Osteocyte (in vitro differentiated cells): ENCODE measurements at regions not wholly inside any gene's neighbourhood (a gene's known extent, or its start where the extent isn't known, plus 50 kb on each side); places are given as distances from the start of the nearest gene placed in this dataset.

ENCODE experiments used
- DNase-seq: peaks from one replicate; pipeline ENCODE4 v3.0.0; 2021; ENCODE audit warnings: mixed read lengths; ENCODE audit not compliant: unreplicated experiment; ENCODE audit errors: extremely low spot score
- H3K27ac Mint-ChIP-seq: one replicate; pipeline ENCODE4 v1.8.0; 2021; ENCODE audit warnings: mild to moderate bottlenecking, mixed read lengths; ENCODE audit not compliant: unreplicated experiment
- H3K27me3 Mint-ChIP-seq: one replicate; pipeline ENCODE4 v1.8.0; 2021; ENCODE audit warnings: mixed read lengths; ENCODE audit not compliant: unreplicated experiment
- H3K36me3 Mint-ChIP-seq: one replicate; pipeline ENCODE4 v1.8.0; 2021; ENCODE audit warnings: mixed read lengths; ENCODE audit not compliant: unreplicated experiment
- H3K4me1 Mint-ChIP-seq: one replicate; pipeline ENCODE4 v1.8.0; 2021; ENCODE audit warnings: mixed read lengths; ENCODE audit not compliant: unreplicated experiment
- H3K4me3 Mint-ChIP-seq: one replicate; pipeline ENCODE4 v1.8.0; 2021; ENCODE audit warnings: mild to moderate bottlenecking, moderate library complexity, mixed read lengths; ENCODE audit not compliant: unreplicated experiment
- H3K9me3 Mint-ChIP-seq: one replicate; pipeline ENCODE4 v1.8.0; 2021; ENCODE audit warnings: mixed read lengths; ENCODE audit not compliant: unreplicated experiment
- CTCF ChIP-seq: fragments of 200-600 bp; sonication (generic); IDR thresholded peaks from 2 replicates; pipeline ENCODE4 v1.5.0; 2021; ENCODE audit warnings: antibody characterized with exemption, mild to moderate bottlenecking, moderate library complexity

DNA sequence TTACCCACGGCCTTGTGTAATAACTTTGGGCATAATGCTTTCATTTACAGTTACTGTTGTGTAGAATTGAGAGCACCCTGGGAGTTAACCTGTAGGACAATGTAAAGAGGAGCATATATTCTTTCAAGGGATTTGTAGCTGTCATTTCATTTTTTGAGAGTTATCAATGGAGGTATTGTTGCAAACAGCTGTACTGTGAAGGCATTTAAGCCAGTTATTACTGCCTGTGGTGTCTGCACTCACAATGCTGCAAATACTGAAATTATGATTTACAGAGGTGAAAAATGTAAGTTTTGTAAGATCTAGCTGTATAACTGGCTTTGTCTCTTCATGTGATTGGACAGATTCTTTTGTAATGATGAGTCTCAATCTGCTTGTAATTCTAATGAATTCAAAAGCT is 131.5 kb upstream of the FAT1 start:
- Mint-ChIP-seq H3K4me3 (no peak overlapping the region), H3K36me3 (peaks cover 16% of the 10 kb centered on the region), H3K27me3 (no peaks in the 10 kb centered on the region), H3K9me3 (peaks cover 28% of the 10 kb centered on the region), H3K4me1 (no peaks in the 10 kb centered on the region), H3K27ac (no peak overlapping the region)
- no peak for DNase-seq
- no peak for TF ChIP-seq CTCF

DNA sequence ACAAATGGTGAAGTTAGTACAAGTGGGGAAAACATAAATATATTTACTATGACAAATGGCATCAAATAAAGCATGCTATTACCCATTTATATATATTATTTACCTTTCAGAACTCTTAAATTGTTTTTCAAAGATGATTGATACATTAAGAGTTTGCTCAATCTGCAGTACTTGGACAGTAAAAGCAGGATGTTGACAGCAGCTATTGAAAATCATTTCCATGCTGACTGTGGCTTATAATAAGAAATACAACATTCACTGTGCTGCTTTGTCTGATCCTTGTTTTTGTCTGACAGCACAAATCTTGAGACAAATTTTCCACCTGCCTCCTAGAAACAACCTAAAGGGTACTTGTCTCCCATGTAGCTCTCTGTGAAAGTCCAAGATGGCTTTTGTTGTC is 134.1 kb upstream of the FAT1 start:
- no peak for TF ChIP-seq CTCF

DNA sequence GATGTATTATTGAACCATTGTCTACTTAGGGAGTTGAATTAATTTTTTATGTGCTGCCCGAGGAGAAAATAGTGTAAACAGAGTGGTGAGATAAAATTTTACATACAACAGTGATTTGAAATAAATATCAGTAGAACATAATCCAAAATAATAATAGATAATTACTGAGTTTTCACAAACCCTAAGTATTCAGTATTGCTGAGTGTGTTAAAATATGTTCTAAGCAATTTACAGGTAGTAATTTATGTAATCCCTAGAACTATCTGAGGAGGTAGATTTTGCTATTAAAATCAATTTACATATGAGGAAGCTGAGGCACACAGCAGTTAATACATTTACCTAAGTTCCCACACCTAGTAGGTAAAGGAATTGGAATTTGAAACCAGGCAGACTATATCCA is 134.7 kb upstream of the FAT1 start:
- Mint-ChIP-seq H3K27ac (no peak overlapping the region), H3K4me1 (peaks cover 19% of the 10 kb centered on the region), H3K36me3 (peaks cover 2% of the 10 kb centered on the region), H3K27me3 (no peaks in the 10 kb centered on the region), H3K9me3 (peaks cover 4% of the 10 kb centered on the region), H3K4me3 (no peak overlapping the region)
- TF ChIP-seq CTCF, result no peak
- no peak for DNase-seq

More for the DNA sequence above, 134.1 kb upstream of the FAT1 start:
- no peaks in the 10 kb centered on the region for H3K36me3 Mint-ChIP-seq
- H3K27ac Mint-ChIP-seq, result no peak overlapping the region
- DNase-seq, result no peak
- H3K9me3 Mint-ChIP-seq, result peaks cover 5% of the 10 kb centered on the region
- no peak overlapping the region for H3K4me3 Mint-ChIP-seq
- no peaks in the 10 kb centered on the region for H3K27me3 Mint-ChIP-seq
- peaks cover 14% of the 10 kb centered on the region for H3K4me1 Mint-ChIP-seq

DNA sequence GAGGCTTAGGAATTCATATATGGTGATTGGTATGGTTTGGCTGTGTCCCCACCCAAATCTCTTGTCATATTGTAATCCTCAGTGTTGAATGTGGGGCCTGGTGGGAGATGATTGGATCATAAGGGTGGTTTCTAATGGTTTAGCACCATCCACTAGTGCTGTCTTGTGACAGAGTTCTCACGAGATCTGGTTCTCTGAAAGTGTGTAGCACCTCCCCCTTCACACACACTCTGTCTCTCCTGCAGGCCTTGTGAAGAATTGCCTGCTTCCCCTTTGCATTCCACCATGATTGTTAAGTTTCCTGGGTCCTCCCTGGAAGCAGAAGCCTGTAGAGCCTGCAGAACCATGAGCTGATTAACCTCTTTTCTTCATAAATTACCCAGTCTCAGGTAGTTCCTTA is 135.8 kb upstream of the FAT1 start:
- H3K36me3 Mint-ChIP-seq, result peaks cover 8% of the 10 kb centered on the region
- TF ChIP-seq CTCF, result no peak
- DNase-seq, result no peak
- no peak overlapping the region for H3K4me3 Mint-ChIP-seq
- H3K4me1 Mint-ChIP-seq, result peaks cover 19% of the 10 kb centered on the region
- H3K27me3 Mint-ChIP-seq, result no peaks in the 10 kb centered on the region
- no peak overlapping the region for H3K27ac Mint-ChIP-seq
- peaks cover 5% of the 10 kb centered on the region for H3K9me3 Mint-ChIP-seq

- TF ChIP-seq CTCF, result no peak
- DNase-seq, result no peak
- Mint-ChIP-seq H3K9me3 (peaks cover 5% of the 10 kb centered on the region), H3K4me1 (peaks cover 19% of the 10 kb centered on the region), H3K36me3 (peaks cover 14% of the 10 kb centered on the region), H3K4me3 (no peak overlapping the region), H3K27me3 (no peaks in the 10 kb centered on the region), H3K27ac (no peak overlapping the region)
Measured at GRCh38 chr4:186861317-186861716, 137.7 kb upstream of the FAT1 start.
